Gastroesophageal sphincter (tissue), 3 donors: ENCODE measurements at regions not wholly inside any gene's neighbourhood (a gene's known extent, or its start where the extent isn't known, plus 50 kb on each side); places are given as distances from the start of the nearest gene placed in this dataset.
"Not testable (repeated sequence)": the region's sequence is repeated elsewhere in the genome, so short reads cannot be mapped to it uniquely, and the experiment has no call there.

Experiments
- EP300 ChIP-seq: sonication (generic); formaldehyde crosslinking; IDR thresholded peaks from one replicate; pipeline ENCODE4 v1.6.1; 2017; ENCODE audit warnings: antibody characterized with exemption, mild to moderate bottlenecking
- POLR2A ChIP-seq, 2 donors: fragments of 450-650 bp; IDR thresholded peaks; one replicate each; pipeline ENCODE4 v1.6.1; 2017; ENCODE audit warnings: antibody characterized with exemption in 2 of 2, mild to moderate bottlenecking in 2 of 2, moderate library complexity in 1 of 2
- POLR2AphosphoS5 ChIP-seq: sonication (generic); formaldehyde crosslinking; IDR thresholded peaks from one replicate; pipeline ENCODE4 v1.6.1; 2017; ENCODE audit warnings: antibody characterized with exemption
- TF ChIP-seq, protein P1 (sequence below), 4 experiments: fragments of 200-600 bp in 2 of 4; fragments of 450-650 bp in 2 of 4; sonication (generic) in 1 of 4; IDR thresholded peaks; one replicate each; pipeline ENCODE4 v1.5.1; 2017 to 2019; ENCODE audit warnings: antibody characterized with exemption in 4 of 4, mild to moderate bottlenecking in 2 of 4, moderate library complexity in 2 of 4

DNA sequence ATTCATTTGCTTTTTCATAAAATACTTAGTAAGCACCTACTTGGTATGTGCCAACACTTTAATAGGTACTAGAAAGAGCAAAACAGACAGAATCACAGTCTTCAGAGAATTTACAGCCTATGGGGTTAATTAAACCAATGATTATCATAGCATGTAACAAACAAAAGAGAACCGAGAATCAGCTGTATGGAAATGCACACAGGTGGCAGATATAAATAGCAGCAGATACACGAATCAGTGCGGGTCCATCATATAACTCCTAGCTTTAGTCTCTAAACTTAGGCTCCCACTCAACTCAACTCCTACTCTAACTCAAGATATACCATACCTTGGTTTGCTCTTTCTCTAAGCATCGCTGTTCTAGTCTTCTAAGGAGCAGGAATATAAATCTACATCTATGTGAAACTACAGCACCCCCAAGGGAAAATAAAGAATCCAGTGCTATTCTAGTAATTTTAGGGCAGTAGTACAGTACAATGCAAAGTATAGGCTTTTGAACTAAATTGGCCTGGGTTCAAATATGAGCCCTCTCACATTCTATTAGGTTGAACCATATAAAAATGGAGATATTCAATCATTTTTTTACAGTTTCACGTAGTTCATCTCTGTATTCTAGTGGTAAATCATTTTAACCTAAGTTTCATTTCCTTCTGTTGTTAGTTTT, 108.5 kb upstream of the NBPF9 start:
- TF ChIP-seq POLR2AphosphoS5; POLR2A (IDR thresholded peaks at IDR 0.05); EP300: not testable (repeated sequence)
- TF ChIP-seq, protein P1, sequence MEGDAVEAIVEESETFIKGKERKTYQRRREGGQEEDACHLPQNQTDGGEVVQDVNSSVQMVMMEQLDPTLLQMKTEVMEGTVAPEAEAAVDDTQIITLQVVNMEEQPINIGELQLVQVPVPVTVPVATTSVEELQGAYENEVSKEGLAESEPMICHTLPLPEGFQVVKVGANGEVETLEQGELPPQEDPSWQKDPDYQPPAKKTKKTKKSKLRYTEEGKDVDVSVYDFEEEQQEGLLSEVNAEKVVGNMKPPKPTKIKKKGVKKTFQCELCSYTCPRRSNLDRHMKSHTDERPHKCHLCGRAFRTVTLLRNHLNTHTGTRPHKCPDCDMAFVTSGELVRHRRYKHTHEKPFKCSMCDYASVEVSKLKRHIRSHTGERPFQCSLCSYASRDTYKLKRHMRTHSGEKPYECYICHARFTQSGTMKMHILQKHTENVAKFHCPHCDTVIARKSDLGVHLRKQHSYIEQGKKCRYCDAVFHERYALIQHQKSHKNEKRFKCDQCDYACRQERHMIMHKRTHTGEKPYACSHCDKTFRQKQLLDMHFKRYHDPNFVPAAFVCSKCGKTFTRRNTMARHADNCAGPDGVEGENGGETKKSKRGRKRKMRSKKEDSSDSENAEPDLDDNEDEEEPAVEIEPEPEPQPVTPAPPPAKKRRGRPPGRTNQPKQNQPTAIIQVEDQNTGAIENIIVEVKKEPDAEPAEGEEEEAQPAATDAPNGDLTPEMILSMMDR (IDR thresholded peaks at IDR 0.05), result not testable (repeated sequence)
